ENCODE measurements at regions not wholly inside any gene's neighbourhood (a gene's known extent, or its start where the extent isn't known, plus 50 kb on each side); places are given as distances from the start of the nearest gene placed in this dataset.
"Not testable (repeated sequence)": the region's sequence is repeated elsewhere in the genome, so short reads cannot be mapped to it uniquely, and the experiment has no call there.

DNA sequence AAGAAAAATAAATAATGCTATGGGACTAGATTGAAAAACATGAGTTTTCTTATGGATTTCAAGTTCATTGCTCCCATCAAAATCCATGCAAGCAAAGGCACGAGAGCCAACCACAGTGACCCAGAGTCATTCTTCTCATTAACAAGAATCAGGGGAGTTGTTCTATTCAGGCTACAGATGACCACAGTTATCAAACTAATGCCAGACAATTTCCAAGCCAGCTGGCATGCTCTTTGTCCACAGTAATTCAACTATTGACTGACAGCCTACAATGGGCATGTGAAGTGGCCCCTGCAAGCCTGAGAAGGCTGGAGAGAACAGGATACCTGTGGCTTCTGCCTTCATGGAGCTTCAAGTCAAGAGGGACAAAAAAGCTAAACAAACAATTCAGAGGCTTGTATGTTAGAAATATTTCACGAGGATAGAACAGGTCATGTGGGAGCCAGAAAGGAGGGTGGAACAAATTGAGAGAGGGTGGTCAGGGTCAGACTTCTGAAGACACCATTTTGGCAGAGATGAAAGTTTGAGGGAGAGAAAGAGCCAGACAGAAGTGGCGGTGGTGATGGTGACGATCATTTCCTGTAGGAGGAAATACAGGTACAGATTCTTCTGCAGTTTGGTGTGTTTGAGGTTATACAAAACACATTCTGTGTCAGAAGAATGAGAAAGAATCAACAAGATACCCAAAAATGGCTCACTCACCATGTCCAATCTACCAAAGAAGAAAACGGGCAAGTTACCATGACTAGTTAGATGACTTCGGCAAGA is 732.4 kb downstream of the RNF144A start:
- no peak for DNase-seq

DNA sequence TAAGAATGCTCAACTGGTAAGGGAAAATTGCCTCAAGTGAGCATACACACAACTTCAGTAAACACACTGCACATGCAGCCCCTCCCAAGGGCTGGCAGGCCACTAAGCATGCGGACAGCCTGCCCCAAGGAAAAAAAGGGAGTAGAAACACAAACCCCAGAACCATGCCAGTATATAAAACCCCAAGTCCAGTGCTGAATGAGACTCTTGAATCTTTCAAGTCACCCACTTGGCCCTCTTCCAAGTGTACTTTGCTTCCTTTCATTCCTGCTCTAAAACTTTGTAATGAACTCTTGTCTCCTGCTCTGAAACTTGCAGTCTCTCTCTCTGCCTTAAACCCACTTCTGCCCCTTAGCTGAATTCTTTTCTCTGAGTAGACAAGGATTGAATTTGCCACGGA is 736.4 kb downstream of the RNF144A start:
- no peak for DNase-seq

DNA sequence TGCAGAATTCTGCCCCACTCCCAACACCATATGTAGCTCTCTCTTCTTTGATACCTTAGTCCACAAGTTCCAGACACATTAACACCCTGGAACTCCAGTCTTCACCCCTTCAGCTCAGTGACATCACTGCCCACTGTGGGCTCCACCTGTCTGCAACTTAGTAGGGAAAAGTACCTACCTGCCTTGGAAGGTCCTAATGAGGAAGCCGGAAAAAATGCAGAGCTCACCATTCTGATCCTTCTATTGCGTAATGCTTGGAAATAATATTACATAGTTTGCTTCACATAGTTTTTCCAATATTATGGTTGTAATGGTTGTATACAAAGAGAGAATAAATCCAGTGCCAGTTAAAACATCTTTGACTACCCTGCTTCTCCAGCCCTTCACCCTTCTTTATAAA is 738.4 kb downstream of the RNF144A start:
- no peak for DNase-seq

DNA sequence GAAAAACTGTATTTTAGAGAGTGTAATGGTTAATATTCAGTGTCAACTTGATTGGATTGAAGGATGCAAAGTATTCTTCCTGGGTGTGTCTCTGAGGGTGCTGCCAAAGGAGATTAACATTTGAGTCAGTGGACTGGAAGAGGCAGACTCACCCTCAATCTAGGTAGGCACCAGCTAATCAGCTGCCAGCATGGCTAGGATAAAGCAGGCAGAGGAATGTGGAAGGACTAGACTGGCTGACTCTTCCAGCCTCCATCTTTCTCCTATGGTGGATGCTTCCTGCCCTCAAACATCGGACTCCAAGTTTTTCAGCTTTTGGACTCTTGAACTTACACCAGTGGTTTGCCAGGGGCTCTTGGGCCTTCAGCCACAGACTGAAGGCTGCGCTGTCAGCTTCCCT is 740.3 kb downstream of the RNF144A start:
- DNase-seq: not testable (repeated sequence)

DNA sequence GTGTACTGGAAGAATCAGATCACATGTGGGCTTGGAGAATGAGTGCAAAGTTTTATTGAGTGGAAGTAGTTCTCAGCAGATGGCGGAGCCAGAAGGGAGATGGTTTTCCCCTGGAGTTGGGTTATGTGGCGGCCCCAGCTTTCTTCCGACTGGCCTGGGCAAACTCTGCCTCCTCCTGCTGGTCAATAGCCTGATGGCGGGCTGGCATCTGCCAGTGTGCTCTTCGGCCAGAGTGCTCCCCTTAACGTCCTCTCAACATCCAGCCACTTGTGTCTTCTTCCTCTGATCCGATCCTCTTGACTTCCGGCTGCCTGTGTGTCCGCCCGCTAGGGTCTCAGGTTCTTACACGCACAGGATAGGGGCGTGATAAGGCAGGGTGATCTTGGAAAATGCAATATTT is 741.3 kb downstream of the RNF144A start:
- no peak for DNase-seq

DNA sequence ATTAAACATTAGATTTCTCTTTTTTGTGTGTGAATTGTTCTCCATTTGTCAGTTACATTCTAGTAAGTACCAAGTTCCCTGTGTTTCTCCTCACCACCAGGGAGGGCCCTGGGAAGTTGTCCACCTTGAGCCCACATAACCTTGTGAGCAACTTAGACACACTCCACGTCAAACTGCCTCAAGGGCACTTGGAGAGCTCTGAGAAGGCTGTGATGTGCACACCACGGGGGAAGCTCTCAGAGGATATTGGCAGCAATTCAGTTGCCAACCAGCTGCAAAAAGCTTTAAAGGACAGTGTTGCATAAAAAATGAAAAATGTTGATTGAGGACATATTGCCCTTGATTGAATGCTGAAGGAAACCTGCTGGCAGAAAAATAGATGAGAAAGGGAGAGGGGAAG is 743.6 kb downstream of the RNF144A start:
- no peak for DNase-seq

DNA sequence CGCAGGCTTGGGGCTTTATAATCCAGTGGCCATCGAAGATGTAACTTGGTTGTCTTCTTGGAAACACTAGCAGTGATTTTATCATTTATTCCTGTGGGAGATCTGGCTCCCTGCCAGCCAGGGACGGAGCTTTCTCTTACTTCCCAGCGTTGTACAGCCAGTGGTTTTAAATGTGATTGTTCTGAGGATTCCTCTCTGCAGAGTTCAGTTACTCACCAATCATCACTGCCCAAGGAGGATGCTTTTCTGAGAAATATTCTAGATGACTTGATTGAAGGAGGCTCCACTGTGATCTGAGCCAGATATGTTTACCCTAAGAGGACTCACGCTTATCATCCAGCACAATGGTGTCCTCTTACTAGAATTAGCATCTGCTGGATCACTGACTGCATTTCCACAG is 744.3 kb downstream of the RNF144A start:
- DNase-seq: no peak

DNA sequence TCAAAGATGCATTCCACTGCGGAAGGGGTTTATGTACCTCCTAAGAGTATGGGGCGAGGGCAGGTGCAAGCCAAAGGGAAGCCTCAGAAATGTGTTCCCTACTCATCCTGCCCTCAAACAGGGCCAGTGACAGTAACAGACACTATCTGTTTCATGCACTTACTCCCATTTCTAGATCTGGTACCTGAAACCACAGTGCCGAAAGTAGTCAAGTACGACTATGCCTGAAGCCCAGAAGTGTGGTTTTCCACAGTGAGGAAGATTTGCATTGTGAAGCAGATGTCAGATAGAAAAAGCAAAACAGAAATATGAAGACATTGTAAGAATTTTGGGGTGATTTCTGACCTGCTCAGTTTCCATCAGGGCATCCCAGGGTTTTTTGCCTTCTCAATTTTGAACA is 748.7 kb downstream of the RNF144A start:
- DNase-seq: no peak

DNA sequence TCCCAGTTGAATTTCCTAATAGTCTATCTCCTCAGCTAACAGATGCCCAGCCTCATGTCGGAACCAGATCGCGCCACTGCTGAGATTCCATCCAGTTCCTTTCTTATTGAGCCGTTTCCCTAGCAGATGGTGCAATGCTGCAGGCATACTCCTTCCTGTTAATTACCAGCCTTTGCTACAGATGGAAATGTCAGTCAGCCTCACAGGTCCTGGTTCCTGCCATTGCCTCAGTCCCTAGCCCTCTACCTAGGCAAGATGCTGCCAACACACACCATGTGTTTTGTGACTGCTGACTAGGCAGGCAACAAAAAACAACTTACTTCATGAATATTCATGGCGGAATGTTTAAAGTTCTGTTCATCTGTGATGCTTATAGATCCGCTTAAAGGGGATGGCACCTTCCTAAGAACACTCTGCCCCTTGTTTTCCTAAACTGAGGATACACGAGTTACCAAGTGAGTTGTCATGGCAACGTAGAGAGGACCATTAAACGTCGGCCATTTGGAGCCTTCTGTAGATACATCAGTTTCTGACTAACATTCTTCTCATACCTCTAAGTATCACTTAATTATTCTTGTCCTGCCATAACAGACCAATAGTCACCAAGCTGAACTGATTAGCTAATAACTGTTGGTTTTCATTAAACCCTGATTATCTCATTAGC is 749.5 kb downstream of the RNF144A start:
- no peak for DNase-seq

DNA sequence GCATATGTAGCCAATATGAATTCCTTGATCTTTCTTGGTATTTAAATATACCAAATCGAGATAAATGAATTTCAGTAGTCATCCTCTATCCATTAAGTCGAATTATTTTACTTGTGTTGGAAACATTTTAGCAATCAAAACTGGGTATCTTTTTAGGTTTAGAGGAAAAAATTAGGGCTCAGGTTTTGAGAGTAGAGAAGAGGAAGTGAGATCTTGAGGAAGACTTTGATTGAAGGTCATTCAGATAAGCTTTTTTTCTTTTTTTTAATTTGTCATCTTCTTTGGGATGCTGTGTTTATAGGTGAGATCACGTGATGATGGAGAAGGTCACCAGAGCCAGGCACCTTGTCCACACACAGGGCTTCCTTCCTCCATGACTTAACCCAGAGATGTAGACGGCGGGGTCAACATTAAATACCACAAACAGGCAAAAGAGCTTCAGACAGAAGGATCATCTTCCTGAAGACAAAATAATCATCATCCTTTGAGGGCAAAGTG is 750.1 kb downstream of the RNF144A start:
- DNase-seq: no peak

DNA sequence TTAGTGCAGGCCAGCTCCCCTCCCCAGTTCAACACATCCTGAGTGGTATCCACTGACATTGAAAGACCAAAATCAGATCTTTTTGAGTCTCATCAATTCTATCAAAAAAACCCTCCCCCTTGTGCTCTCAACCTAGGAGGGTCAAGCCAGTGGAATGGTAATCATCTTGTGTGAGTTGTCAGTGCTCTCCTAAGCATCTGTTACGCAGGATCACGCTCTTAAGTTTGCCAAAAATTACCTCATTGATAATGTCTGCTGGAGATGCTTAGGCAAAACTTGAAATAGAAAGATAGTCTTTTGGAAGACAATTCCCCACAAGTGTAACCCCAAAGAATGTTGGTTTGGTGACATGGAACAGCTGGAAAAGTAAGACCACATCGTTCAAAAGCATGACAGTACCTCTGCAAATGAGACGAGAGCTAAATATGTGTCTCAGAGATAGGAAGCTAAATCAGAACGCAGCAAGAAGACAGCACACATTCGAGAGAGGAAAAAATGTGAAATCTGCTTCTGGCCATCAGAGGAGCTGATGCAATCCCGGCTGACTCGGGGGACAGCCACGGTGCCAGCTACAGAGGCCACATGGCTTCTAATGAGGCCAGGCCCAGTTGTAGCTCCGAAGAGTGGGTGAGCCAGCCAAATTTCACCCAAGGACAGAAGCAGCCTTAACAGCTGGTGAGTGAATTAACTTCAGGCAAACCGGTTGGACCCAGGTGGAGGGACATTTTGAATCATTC is 753.9 kb downstream of the RNF144A start:
- no peak for DNase-seq

DNA sequence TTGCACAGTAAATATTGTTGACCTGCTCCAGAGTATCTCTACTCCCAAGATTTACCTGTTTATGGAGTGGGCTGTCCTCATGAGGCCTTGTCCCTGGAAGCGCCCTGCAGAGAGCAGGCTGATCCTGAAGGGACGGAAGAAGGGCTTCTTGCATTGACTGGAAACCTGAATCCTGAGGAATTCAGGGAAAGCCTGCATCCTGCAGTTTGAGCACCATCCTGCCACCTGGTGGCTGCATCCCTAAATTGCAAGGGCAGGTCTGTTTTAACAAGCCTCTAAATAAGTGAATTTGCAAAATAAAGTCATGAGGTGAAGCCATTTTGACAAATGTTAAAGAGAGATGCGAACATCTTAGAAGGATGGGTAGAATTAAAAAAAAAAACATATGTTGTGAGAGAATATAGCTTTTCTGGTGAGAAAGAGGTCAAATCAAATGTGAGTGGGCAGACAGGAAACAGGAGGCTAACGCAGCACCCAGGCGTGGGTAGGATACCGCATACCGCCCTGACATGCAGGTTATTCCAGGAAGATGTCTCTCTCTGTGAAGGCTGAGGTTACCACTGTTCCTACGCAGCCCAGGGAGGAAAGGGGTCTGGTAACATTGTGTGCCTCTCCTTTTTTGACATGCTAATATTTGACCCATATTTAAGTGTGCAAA is 754.9 kb downstream of the RNF144A start:
- peak; percentile 24 to 29 for DNase-seq

DNA sequence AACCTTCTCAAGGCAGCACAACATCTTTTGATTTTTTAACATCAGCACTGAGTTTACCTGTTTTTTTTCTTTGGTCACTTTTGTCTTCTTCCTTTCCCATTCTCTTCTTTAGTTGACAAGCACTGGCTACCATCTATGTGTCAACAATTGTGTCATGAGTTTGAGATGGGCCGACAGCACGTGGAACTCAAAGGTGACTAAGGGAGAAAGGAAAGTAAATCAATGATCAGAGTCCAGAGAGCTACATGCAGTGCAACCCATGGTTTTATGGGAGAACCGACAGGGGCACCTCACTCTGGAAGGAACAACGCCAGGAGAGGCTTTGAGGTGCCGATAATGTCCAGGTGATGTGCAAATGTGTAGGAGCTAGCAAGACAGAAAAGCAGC is 755.5 kb downstream of the RNF144A start:
- DNase-seq: no peak

DNA sequence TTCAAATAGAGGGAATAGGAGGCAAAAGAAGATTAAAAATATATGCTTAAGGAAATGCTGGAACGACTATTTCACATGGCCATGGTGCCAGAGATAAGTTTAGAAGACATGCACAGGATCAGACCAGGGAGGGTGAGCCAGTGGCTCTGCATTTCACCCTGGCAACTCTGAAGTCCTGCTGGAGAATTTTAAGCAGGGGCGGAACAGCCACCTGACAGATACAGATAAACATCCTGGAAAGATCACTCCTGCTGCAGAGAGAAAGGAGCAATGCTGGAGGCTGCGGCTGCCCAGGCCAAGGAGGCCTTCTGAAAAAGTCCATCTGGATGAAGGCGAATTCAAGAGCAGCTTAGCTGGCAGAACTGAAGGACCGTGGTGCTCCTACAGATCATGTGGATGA is 755.9 kb downstream of the RNF144A start:
- no peak for DNase-seq

DNA sequence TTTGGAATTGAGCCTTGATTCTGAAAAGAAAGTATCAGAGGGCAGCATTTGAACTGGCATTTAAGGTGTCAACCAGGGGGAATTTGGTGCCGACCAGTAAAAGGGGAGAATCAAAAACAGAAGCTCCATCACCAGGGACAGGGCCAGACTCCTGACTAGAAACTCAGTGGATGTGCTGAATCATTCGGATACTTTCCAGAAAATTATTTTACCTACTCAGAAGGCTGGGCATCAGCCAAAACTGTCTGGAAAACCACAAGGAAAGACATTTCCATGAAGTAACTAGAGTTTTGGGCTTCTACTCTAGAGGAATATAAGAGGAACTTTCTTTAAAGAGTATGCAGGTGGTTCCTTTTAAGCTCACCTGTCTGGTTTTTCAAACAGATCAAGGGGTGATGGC is 756.6 kb downstream of the RNF144A start:
- no peak for DNase-seq

DNA sequence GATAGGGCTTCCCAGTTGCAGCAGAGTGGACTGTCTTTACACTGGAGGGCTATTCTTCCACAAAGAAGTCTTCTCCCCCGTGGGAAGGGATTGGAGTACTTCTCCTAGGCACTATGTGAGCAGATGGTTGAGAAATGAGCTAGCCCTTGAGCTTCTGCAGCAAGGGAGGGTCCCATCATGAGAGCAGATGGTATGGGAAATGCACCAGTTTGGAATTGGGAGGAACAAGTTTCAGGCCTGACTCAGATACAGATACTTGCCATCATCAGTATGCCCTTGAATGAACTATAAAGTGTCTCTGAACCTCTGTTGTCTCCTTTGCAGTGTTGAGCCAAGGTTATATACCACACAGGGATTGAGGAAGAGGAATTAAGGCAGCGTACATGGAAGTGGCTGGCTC is 757.4 kb downstream of the RNF144A start:
- DNase-seq: no peak

DNA sequence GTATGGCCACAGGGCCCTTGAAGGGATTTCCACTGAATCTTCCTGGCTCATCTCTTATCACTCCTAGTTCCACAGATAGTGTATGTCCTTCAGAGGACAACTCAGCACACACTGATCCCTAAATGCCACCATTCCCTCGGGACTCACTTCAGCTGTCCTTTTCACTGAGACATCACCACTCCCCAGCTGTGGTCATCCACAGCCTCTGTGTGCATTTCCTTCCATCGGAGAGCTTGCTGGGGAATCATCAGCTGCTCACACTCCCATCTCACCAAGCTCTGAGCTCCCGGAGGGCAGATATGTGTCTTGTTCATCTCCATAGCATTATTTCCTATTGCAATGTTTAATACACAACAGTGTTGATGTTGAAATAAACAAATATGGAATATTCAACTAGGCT is 759.5 kb downstream of the RNF144A start:
- DNase-seq: no peak

DNA sequence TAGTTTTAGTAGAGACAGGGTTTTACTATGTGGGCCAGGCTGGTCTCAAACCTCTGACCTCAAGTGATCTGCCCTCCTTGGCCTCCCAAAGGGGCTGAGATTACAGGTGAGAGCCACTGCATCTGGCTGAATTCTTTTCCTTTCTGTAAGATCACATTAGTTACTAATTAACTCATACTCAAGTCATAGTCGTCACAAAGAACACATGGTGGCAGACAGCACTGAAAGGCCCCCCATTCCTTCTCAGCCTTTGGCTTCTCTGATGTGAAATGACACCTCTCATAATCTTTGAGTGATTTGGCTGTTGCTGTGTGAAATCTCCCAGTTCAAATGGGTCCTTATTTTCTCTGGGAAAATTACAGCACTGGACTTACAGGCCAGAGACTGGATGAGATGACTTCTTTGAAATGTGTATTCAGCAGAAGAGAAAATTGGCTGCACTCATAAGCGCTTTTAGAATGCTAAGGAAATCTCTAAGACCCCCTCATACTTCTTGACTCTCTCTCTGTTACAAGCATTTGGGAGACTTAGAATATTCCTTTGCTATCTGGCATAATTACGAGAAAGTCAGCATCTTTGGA is 764.8 kb downstream of the RNF144A start:
- no peak for DNase-seq

DNA sequence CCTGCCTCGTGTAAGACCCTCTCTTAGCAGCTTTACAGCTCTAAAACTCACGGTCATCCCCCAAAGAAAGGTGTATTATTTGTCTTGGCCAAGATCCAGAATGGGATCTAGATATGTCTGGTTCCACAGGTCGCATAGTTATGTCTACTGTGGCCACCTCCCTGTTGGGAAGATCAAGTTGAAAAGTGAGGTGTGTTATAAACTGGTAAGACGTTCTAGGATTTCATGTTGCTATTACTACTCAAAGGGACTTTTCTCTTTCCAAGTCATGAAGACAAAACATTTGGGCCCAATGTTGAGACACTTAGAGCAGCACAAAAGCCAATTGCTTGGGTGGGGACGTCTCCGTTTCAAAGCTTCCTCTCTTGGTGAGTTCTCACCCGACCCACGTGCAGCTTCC is 766.0 kb downstream of the RNF144A start:
- no peak for DNase-seq

DNA sequence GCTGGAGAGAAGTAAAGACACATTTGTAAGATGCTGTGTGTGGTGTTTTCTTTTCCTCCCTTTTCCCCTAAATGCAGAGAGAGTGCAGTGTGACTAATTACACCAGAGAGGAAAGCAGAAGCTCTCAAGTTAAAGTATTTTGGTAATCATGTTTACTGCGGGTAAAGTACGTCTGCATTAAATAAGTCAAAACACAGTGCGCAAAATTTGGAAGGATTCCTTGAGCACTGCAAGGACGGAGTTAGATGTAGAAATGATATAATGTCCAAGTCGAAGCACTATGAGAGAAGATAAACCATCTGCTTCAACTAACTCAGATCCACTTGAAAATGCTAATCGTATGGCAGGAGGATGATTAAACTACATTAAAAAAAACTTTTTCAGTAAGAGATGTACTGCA is 766.5 kb downstream of the RNF144A start:
- no peak for DNase-seq

DNA sequence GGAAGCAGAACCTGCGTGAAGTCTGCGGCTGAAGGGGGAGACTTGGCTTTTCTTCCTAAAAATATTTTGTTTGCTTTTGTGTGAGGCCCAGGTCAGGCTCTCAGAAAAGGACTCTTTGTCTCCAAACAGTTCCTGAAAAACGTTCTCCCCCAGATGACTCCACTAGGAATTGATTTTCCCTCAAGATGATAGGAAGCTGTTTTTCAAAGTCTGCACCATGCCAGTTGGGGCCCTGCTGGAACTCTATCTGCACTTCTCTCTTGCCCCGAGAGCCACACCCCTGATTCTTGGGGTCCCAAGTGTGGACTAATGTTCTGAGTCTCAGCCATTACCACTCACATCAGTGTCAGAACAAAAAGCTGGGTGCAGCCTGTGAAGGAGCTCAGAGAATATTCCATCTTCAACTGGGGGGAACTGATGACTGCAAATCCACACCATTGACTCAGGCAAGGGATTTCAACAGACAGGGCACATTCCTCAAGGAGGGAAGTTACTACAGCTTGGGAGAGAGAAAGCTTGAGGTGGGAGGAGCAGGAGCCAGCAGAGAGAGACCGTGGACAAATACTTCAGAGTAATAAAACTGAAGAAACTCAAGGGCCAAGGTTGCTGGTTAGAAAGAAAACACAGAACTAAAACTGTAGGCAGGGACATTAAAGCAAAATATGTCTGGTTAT is 768.3 kb downstream of the RNF144A start:
- DNase-seq: no peak

DNA sequence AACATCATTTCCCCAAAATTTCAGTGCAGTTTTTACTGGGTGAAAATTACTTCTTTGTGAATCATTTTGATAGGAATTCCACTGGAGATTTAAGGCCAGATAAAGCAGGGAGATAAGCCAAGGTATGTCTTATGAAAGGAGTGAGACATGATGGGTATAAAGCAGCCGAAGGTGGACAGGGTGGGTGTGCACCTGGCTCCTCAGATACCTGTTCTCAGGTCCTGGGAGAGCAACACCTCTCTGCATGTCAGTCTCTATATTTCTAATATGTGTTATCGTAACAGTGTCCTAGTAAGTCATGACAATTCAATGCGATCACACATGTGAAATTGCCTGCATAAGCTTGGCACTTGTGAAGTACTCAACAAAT is 768.8 kb downstream of the RNF144A start:
- DNase-seq: no peak
